ENCODE measurements at regions not wholly inside any gene's neighbourhood (a gene's known extent, or its start where the extent isn't known, plus 50 kb on each side); places are given as distances from the start of the nearest gene placed in this dataset.

- DNase-seq (ENCODE audit: low read depth) = no peak
These were observed 1095.1 kb downstream of the GALC start for GRCh38 chr14:86897704-86898513.

- DNase-seq (ENCODE audit: low read depth) = no peak
These were observed 1095.8 kb downstream of the GALC start for GRCh38 chr14:86897224-86897623.

- no peak for DNase-seq (ENCODE audit: low read depth)
These were observed 1096.3 kb downstream of the GALC start for GRCh38 chr14:86896701-86897100.

- DNase-seq (ENCODE audit: low read depth) = no peak
These were observed 1100.6 kb downstream of the GALC start for GRCh38 chr14:86892152-86892956.

GRCh38 chr14:86885280-86885679 lies 1107.7 kb downstream of the GALC start:
- no peak for DNase-seq (ENCODE audit: low read depth)

GRCh38 chr14:86884498-86884897 lies 1108.5 kb downstream of the GALC start:
- no peak for DNase-seq (ENCODE audit: low read depth)

- DNase-seq (ENCODE audit: low read depth) = no peak
These were observed 1110.2 kb downstream of the GALC start for GRCh38 chr14:86882818-86883217.

GRCh38 chr14:86865934-86866333 lies 1127.0 kb downstream of the GALC start:
- DNase-seq (ENCODE audit: low read depth) = no peak

- no peak for DNase-seq (ENCODE audit: low read depth)
These were observed 1134.4 kb downstream of the GALC start for GRCh38 chr14:86858591-86858990.

- no peak for DNase-seq (ENCODE audit: low read depth)
These were observed 1135.0 kb downstream of the GALC start for GRCh38 chr14:86858031-86858430.

- no peak for DNase-seq (ENCODE audit: low read depth)
These were observed 1140.5 kb downstream of the GALC start for GRCh38 chr14:86852530-86852929.

GRCh38 chr14:86847140-86847539 lies 1145.8 kb downstream of the GALC start:
- no peak for DNase-seq (ENCODE audit: low read depth)

- no peak for DNase-seq (ENCODE audit: low read depth)
These were observed 1154.6 kb downstream of the GALC start for GRCh38 chr14:86838363-86838762.

GRCh38 chr14:86826661-86827060 lies 1166.3 kb downstream of the GALC start:
- no peak for DNase-seq (ENCODE audit: low read depth)

GRCh38 chr14:86824167-86824566 lies 1168.8 kb downstream of the GALC start:
- DNase-seq (ENCODE audit: low read depth) = no peak

GRCh38 chr14:86823581-86823980 lies 1169.4 kb downstream of the GALC start:
- no peak for DNase-seq (ENCODE audit: low read depth)

- no peak for DNase-seq (ENCODE audit: low read depth)
These were observed 1177.6 kb downstream of the GALC start for GRCh38 chr14:86815341-86815740.

GRCh38 chr14:86802726-86803125 lies 1190.3 kb downstream of the GALC start:
- DNase-seq (ENCODE audit: low read depth) = no peak

- no peak for DNase-seq (ENCODE audit: low read depth)
These were observed 1193.7 kb downstream of the GALC start for GRCh38 chr14:86799244-86799647.

- no peak for DNase-seq (ENCODE audit: low read depth)
These were observed 1194.7 kb downstream of the GALC start for GRCh38 chr14:86798330-86798729.

GRCh38 chr14:86797075-86797351 lies 1196.0 kb downstream of the GALC start:
- DNase-seq (ENCODE audit: low read depth) = no peak

GRCh38 chr14:86796221-86797074 lies 1196.5 kb downstream of the GALC start:
- DNase-seq (ENCODE audit: low read depth) = no peak

- no peak for DNase-seq (ENCODE audit: low read depth)
These were observed 1198.3 kb downstream of the GALC start for GRCh38 chr14:86794689-86795088.

All from T-helper 22 cell (primary cell).